Nephron (organoid): ENCODE measurements at regions not wholly inside any gene's neighbourhood (a gene's known extent, or its start where the extent isn't known, plus 50 kb on each side); places are given as distances from the start of the nearest gene placed in this dataset.

Experiments used
- H3K27ac Mint-ChIP-seq, 3 experiments: 2 replicates each; pipeline ENCODE4 v1.8.0; 2020; ENCODE audit warnings: mixed read lengths in 3 of 3, mild to moderate bottlenecking in 2 of 3, moderate library complexity in 1 of 3
- H3K27me3 Mint-ChIP-seq: 2 replicates; pipeline ENCODE4 v1.8.0; 2021; ENCODE audit warnings: low read depth, mild to moderate bottlenecking, moderate library complexity, mixed read lengths
- H3K36me3 Mint-ChIP-seq: 2 replicates; pipeline ENCODE4 v1.8.0; 2020; ENCODE audit warnings: low read depth, mixed read lengths
- H3K4me1 Mint-ChIP-seq: 2 replicates; pipeline ENCODE4 v1.8.0; 2020; ENCODE audit warnings: mixed read lengths
- H3K4me3 Mint-ChIP-seq, 3 experiments: 2 replicates each; pipeline ENCODE4 v1.8.0; 2020; ENCODE audit warnings: mild to moderate bottlenecking in 3 of 3, mixed read lengths in 3 of 3, moderate library complexity in 2 of 3
- H3K9me3 Mint-ChIP-seq: 2 replicates; pipeline ENCODE4 v1.8.0; 2020; ENCODE audit warnings: mixed read lengths
- CTCF ChIP-seq, 3 experiments: fragments of 200-600 bp; sonication (generic); IDR thresholded peaks; one replicate each; pipeline ENCODE4 v1.5.0; 2021; ENCODE audit warnings: antibody characterized with exemption in 3 of 3; ENCODE audit not compliant: unreplicated experiment in 3 of 3

GRCh38 chr10:36036137-36036536 is 394.0 kb upstream of the FZD8 start:
- H3K9me3 Mint-ChIP-seq = no peaks in the 10 kb centered on the region
- H3K4me3 Mint-ChIP-seq = no peak overlapping the region
- peaks cover 11% of the 10 kb centered on the region for H3K27me3 Mint-ChIP-seq
- no peak for TF ChIP-seq CTCF (IDR thresholded peaks at IDR 0.05; ENCODE audit: unreplicated experiment in 3 of 3)
- peaks cover 9% of the 10 kb centered on the region for H3K4me1 Mint-ChIP-seq
- H3K27ac Mint-ChIP-seq = no peak overlapping the region
- H3K36me3 Mint-ChIP-seq = no peaks in the 10 kb centered on the region

- no peaks in the 10 kb centered on the region for H3K36me3 Mint-ChIP-seq
- no peak overlapping the region for H3K27ac Mint-ChIP-seq
- peaks cover 9% of the 10 kb centered on the region for H3K4me1 Mint-ChIP-seq
- TF ChIP-seq CTCF (IDR thresholded peaks at IDR 0.05; ENCODE audit: unreplicated experiment in 3 of 3) = no peak
- H3K4me3 Mint-ChIP-seq = no peak overlapping the region
- peaks cover 11% of the 10 kb centered on the region for H3K27me3 Mint-ChIP-seq
- no peaks in the 10 kb centered on the region for H3K9me3 Mint-ChIP-seq
These were observed 391.7 kb upstream of the FZD8 start for GRCh38 chr10:36033808-36034207.

GRCh38 chr10:36030516-36030915 is 388.4 kb upstream of the FZD8 start:
- TF ChIP-seq CTCF (IDR thresholded peaks at IDR 0.05; ENCODE audit: unreplicated experiment in 3 of 3) = no peak
- H3K4me3 Mint-ChIP-seq = no peak overlapping the region
- peaks cover under 1% of the 10 kb centered on the region for H3K9me3 Mint-ChIP-seq
- H3K4me1 Mint-ChIP-seq = peaks cover 9% of the 10 kb centered on the region
- peaks cover 14% of the 10 kb centered on the region for H3K27me3 Mint-ChIP-seq
- H3K36me3 Mint-ChIP-seq = no peaks in the 10 kb centered on the region
- peak overlapping the region in 2 of 3 experiments; percentile 9 to 56 for H3K27ac Mint-ChIP-seq

- Mint-ChIP-seq H3K4me1 (peaks cover under 1% of the 10 kb centered on the region), H3K27ac (no peak overlapping the region), H3K4me3 (no peak overlapping the region), H3K36me3 (no peaks in the 10 kb centered on the region), H3K27me3 (peaks cover 9% of the 10 kb centered on the region), H3K9me3 (peaks cover 4% of the 10 kb centered on the region)
- no peak for TF ChIP-seq CTCF (IDR thresholded peaks at IDR 0.05; ENCODE audit: unreplicated experiment in 3 of 3)
These were observed 384.7 kb upstream of the FZD8 start for GRCh38 chr10:36026656-36027390.

- no peaks in the 10 kb centered on the region for H3K36me3 Mint-ChIP-seq
- no peak overlapping the region for H3K27ac Mint-ChIP-seq
- no peaks in the 10 kb centered on the region for H3K4me1 Mint-ChIP-seq
- H3K9me3 Mint-ChIP-seq = peaks cover 4% of the 10 kb centered on the region
- H3K27me3 Mint-ChIP-seq = peaks cover 9% of the 10 kb centered on the region
- no peak for TF ChIP-seq CTCF (IDR thresholded peaks at IDR 0.05; ENCODE audit: unreplicated experiment in 3 of 3)
- H3K4me3 Mint-ChIP-seq = no peak overlapping the region
These were observed 384.0 kb upstream of the FZD8 start for GRCh38 chr10:36026081-36026480.

GRCh38 chr10:36023939-36024338 is 381.8 kb upstream of the FZD8 start:
- Mint-ChIP-seq H3K27ac (no peak overlapping the region), H3K4me1 (peaks cover 3% of the 10 kb centered on the region), H3K36me3 (no peaks in the 10 kb centered on the region), H3K27me3 (peaks cover 9% of the 10 kb centered on the region), H3K9me3 (peaks cover 4% of the 10 kb centered on the region), H3K4me3 (no peak overlapping the region)
- TF ChIP-seq CTCF (IDR thresholded peaks at IDR 0.05; ENCODE audit: unreplicated experiment in 3 of 3) = no peak
